ENCODE measurements at regions not wholly inside any gene's neighbourhood (a gene's known extent, or its start where the extent isn't known, plus 50 kb on each side); places are given as distances from the start of the nearest gene placed in this dataset.
"Not testable (repeated sequence)": the region's sequence is repeated elsewhere in the genome, so short reads cannot be mapped to it uniquely, and the experiment has no call there.

DNA sequence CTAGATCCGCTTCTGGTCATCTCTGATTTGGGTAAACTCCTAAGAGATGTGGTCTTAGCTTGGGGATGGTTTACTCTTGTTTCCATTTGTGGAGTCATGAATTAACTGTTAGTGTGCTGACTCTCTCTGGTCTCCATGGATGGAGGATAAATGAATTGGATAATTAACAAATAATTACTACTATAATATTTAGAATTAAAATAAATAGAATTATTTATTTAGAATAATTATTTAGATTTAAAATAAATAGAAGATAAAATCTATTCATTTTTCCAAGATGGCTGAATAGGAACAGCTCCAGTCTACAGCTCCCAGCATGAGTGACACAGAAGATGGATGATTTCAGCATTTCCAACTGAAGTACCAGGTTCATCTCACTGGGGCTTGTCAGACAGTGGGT is 1587.4 kb upstream of the AGA start:
- no peaks in the 10 kb centered on the region for H3K27me3 ChIP-seq (ENCODE audit: insufficient read depth, low read length)
- H3K4me1 ChIP-seq (ENCODE audit: insufficient read depth, low read length), result no peaks in the 10 kb centered on the region
- H3K9me3 ChIP-seq (ENCODE audit: insufficient read depth, low read depth, low read length), result no peaks in the 10 kb centered on the region
- no peak overlapping the region for H3K4me3 ChIP-seq (ENCODE audit: low read length)
- no peak overlapping the region for H3K27ac ChIP-seq (ENCODE audit: low read length)
- H3K9ac ChIP-seq (ENCODE audit: low read depth, low read length), result no peak overlapping the region
- no peaks in the 10 kb centered on the region for H3K36me3 ChIP-seq (ENCODE audit: insufficient read depth, low read depth, low read length)

DNA sequence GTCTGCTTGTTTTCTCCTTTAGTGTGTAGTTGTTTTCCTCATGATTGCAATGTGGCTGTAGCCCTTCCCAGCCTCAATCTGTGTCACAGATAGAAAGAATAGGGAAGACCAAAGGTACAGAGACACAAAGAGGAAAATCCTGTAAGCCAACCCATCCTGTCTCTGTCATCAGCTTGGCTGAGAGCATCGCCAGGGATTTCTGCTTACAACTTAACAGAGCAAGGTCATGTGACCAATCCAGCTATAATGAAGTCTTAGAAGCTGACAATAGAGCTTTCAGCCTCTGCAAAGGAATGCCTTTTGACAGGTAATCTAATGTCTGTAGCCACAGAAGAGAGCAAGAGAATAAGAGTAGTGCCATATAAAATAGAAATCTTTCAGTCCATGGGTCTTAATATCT is 1598.0 kb upstream of the AGA start:
- Histone ChIP-seq H3K4me3 (ENCODE audit: low read length) (no peak overlapping the region), H3K4me1 (ENCODE audit: insufficient read depth, low read length) (no peaks in the 10 kb centered on the region), H3K9me3 (ENCODE audit: insufficient read depth, low read depth, low read length) (no peaks in the 10 kb centered on the region)

DNA sequence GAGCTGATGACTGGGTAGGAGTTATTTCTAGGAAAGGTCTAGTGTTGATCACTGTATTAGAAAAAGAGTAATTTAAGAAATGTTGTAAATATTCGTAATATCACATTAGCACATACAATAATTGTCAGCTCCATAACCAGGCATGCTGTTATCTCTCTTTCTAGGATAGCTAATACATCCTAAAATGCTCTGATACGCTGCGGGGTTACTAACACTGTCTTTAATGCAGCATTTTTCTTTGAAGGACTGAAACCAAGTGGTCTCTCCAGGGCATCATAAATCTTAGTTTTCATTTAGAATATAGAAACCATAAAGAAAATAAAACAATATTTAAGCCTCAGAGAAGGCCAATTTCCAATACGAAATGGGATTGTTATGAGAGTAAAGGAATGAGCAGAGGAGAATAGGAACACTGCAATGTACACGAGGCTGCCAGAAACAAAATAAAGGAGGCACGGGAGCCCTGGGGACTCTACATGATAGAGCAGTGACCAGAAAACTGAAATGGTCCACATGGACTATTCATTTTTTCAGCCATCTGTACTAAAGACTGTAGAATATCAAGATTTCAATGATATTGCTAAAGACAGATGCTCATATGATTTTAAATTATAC is 1606.7 kb upstream of the AGA start:
- H3K36me3 ChIP-seq (ENCODE audit: insufficient read depth, low read depth, low read length), result no peaks in the 10 kb centered on the region
- no peaks in the 10 kb centered on the region for H3K27me3 ChIP-seq (ENCODE audit: insufficient read depth, low read length)
- H3K27ac ChIP-seq (ENCODE audit: low read length), result no peak overlapping the region
- no peaks in the 10 kb centered on the region for H3K4me1 ChIP-seq (ENCODE audit: insufficient read depth, low read length)
- H3K9ac ChIP-seq (ENCODE audit: low read depth, low read length), result no peak overlapping the region
- H3K9me3 ChIP-seq (ENCODE audit: insufficient read depth, low read depth, low read length), result no peaks in the 10 kb centered on the region
- H3K4me3 ChIP-seq (ENCODE audit: low read length), result no peak overlapping the region

More for the DNA sequence above, 1598.0 kb upstream of the AGA start:
- H3K9ac ChIP-seq (ENCODE audit: low read depth, low read length), result no peak overlapping the region; the same call in 1 of the 2 replicates
- no peaks in the 10 kb centered on the region for H3K36me3 ChIP-seq (ENCODE audit: insufficient read depth, low read depth, low read length)
- H3K27me3 ChIP-seq (ENCODE audit: insufficient read depth, low read length), result no peaks in the 10 kb centered on the region
- no peak overlapping the region for H3K27ac ChIP-seq (ENCODE audit: low read length)

DNA sequence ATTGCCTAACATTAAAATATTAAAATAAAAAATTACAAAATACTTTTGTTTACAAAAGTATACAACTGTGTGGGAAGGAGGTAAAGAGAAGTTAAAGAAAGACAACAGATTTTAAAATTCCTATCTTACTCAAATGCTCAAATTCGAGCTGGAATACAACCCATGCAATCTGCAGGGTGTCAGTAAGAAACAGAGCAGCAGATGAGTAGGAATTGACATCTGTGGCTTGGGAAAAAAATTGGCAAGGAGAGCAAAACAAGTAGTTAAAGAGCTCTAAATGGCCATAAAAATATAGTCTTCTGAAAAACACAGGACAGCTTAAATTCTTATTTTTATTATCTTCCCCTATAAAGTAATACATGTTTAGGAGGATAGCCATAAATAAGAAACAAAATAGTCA is 1609.0 kb upstream of the AGA start:
- Histone ChIP-seq H3K4me1 (ENCODE audit: insufficient read depth, low read length) (no peaks in the 10 kb centered on the region), H3K9me3 (ENCODE audit: insufficient read depth, low read depth, low read length) (no peaks in the 10 kb centered on the region), H3K27ac (ENCODE audit: low read length) (no peak overlapping the region), H3K9ac (ENCODE audit: low read depth, low read length) (no peak overlapping the region), H3K36me3 (ENCODE audit: insufficient read depth, low read depth, low read length) (no peaks in the 10 kb centered on the region), H3K27me3 (ENCODE audit: insufficient read depth, low read length) (no peaks in the 10 kb centered on the region), H3K4me3 (ENCODE audit: low read length) (no peak overlapping the region)

DNA sequence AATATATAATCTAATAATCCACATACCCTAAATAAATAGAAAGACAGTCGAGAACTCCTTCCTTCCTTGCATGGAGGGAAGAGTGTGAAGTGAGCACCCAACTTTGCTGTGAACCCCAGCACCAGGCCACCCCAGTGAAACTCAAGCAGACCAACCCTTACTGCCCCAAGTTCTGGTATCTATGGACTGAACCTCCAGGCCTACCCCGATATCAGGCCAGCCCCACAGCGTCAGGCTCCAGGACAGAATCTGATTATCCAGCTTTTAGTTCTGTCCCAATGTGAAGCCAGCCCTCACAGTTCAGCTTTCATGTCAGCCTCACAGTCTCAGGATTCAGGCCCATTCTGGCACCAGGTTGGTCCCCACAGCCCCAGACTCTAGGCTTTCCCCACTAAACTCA is 1617.2 kb upstream of the AGA start:
- H3K36me3 ChIP-seq (ENCODE audit: insufficient read depth, low read depth, low read length), result no peaks in the 10 kb centered on the region
- H3K4me1 ChIP-seq (ENCODE audit: insufficient read depth, low read length), result no peaks in the 10 kb centered on the region
- no peaks in the 10 kb centered on the region for H3K9me3 ChIP-seq (ENCODE audit: insufficient read depth, low read depth, low read length)
- H3K27me3 ChIP-seq (ENCODE audit: insufficient read depth, low read length), result no peaks in the 10 kb centered on the region
- H3K27ac ChIP-seq (ENCODE audit: low read length), result no peak overlapping the region
- H3K9ac ChIP-seq (ENCODE audit: low read depth, low read length), result no peak overlapping the region
- no peak overlapping the region for H3K4me3 ChIP-seq (ENCODE audit: low read length)

DNA sequence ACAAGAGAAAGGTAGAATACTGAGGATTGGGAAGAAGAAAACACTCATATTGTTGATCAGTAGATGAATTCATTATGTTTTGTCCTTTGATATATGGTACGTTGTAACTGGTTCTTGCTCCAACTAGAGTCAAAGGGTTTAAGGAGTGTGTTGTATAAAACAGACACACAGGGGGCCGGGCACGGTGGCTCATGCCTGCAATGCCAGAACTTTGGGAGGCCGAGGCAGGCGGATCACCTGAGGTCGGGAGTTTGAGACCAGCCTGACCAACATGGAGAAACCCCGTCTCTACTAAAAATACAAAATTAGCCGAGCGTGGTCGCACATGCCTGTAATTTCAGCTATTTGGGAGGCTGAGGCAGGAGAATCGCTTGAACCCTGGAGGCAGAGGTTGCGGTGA is 1624.0 kb upstream of the AGA start:
- not testable (repeated sequence) for H3K9ac ChIP-seq (ENCODE audit: low read depth, low read length); H3K36me3 ChIP-seq (ENCODE audit: insufficient read depth, low read depth, low read length); H3K9me3 ChIP-seq (ENCODE audit: insufficient read depth, low read depth, low read length); H3K27ac ChIP-seq (ENCODE audit: low read length); H3K27me3 ChIP-seq (ENCODE audit: insufficient read depth, low read length); H3K4me1 ChIP-seq (ENCODE audit: insufficient read depth, low read length); H3K4me3 ChIP-seq (ENCODE audit: low read length)

DNA sequence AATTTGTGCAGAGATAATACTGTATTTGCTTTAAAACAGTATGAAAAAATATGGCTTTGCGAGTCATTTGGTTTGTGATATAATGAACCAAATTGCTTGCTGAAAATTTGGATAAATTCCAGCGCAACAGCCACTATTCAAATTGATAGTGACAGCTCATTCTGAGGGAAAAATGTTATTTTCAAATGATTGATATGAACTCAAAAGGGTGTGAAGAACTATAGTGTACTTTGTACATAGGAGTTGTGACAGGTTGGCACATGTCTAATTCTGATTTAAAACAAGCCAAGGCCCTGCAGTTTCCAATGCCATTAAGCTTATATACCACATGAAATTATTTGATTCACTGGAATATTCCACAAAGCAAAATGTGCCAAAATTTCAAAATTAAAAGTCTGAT is 1628.9 kb upstream of the AGA start:
- Histone ChIP-seq H3K27me3 (ENCODE audit: insufficient read depth, low read length) (no peaks in the 10 kb centered on the region), H3K4me3 (ENCODE audit: low read length) (no peak overlapping the region), H3K27ac (ENCODE audit: low read length) (no peak overlapping the region), H3K9ac (ENCODE audit: low read depth, low read length) (no peak overlapping the region), H3K9me3 (ENCODE audit: insufficient read depth, low read depth, low read length) (no peaks in the 10 kb centered on the region), H3K36me3 (ENCODE audit: insufficient read depth, low read depth, low read length) (no peaks in the 10 kb centered on the region), H3K4me1 (ENCODE audit: insufficient read depth, low read length) (no peaks in the 10 kb centered on the region)

DNA sequence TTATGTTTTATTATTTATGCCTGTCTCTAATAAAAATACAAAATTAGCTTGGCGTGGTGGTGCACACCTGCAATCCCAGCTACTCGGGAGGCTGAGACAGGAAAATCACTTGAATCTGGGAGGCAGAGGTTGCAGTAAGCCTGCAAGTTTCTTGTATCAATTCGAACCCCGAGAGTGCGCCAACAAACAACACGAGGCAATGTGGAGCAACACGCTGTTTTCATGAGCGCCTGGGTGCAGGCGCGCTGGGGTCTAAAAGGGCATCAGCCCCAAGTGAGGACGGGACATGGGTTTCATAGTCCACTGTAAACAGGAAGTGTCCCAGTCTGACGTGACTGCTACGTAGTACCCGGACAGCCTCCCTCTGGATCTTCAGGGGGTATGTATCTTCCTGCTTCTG is 1634.6 kb upstream of the AGA start:
- Histone ChIP-seq H3K9ac (ENCODE audit: low read depth, low read length) (no peak overlapping the region), H3K27me3 (ENCODE audit: insufficient read depth, low read length) (no peaks in the 10 kb centered on the region), H3K4me1 (ENCODE audit: insufficient read depth, low read length) (no peaks in the 10 kb centered on the region), H3K4me3 (ENCODE audit: low read length) (no peak overlapping the region), H3K27ac (ENCODE audit: low read length) (no peak overlapping the region), H3K36me3 (ENCODE audit: insufficient read depth, low read depth, low read length) (no peaks in the 10 kb centered on the region), H3K9me3 (ENCODE audit: insufficient read depth, low read depth, low read length) (no peaks in the 10 kb centered on the region)

DNA sequence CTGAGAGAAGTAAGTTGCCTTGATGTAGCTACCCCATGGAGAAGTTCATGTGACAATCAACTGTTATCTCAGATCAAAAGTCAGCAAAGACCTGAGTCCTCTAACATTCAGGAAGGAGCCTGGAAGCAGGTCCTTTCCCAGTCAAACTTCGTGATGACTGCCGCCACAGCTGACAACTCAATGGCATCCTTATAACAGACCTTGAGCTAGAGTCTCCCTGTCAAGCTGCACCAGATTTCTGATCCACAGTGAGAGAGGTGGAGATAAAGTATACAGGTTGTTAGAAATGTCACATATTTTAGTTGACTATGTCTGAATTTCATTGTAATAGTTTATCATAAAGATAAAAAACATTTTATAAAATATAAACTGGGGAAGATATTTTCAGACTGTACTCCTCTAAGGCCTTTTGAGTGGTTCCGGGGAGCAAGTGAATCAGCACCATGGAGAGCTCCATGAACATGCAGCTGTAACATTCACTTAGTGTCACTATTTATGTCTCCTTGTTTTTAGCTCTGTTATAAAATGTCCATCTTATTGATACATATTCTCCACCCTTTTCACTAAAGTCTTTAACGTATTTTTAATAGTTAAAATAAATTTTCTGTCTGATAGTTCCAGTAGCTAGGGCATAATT is 1653.5 kb upstream of the AGA start:
- no peaks in the 10 kb centered on the region for H3K4me1 ChIP-seq (ENCODE audit: insufficient read depth, low read length)
- no peak overlapping the region for H3K27ac ChIP-seq (ENCODE audit: low read length)
- H3K4me3 ChIP-seq (ENCODE audit: low read length), result no peak overlapping the region
- no peaks in the 10 kb centered on the region for H3K36me3 ChIP-seq (ENCODE audit: insufficient read depth, low read depth, low read length)
- no peaks in the 10 kb centered on the region for H3K27me3 ChIP-seq (ENCODE audit: insufficient read depth, low read length)
- no peak overlapping the region for H3K9ac ChIP-seq (ENCODE audit: low read depth, low read length)
- H3K9me3 ChIP-seq (ENCODE audit: insufficient read depth, low read depth, low read length), result no peaks in the 10 kb centered on the region

DNA sequence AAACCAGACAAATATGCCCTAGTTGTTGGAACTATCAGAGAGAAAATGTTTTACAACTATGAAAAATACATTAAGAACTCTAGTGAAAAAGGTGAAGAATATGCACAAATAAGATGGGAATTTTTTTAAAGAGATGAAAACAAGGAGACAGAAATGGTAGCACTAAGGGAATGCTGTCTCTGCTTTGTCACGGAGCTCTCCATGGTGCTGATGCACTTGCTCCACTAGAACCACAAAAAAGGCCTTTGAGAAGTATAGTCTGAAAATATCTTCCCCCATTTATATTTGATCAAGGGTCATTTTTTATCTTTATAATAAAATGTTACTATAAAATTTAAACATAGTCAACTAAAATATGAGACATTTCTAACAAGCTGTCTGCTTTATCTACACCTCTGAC is 1655.5 kb upstream of the AGA start:
- H3K27ac ChIP-seq (ENCODE audit: low read length), result no peak overlapping the region
- H3K9ac ChIP-seq (ENCODE audit: low read depth, low read length), result no peak overlapping the region
- no peak overlapping the region for H3K4me3 ChIP-seq (ENCODE audit: low read length)
- H3K36me3 ChIP-seq (ENCODE audit: insufficient read depth, low read depth, low read length), result no peaks in the 10 kb centered on the region
- H3K4me1 ChIP-seq (ENCODE audit: insufficient read depth, low read length), result no peaks in the 10 kb centered on the region
- H3K27me3 ChIP-seq (ENCODE audit: insufficient read depth, low read length), result no peaks in the 10 kb centered on the region
- no peaks in the 10 kb centered on the region for H3K9me3 ChIP-seq (ENCODE audit: insufficient read depth, low read depth, low read length)

DNA sequence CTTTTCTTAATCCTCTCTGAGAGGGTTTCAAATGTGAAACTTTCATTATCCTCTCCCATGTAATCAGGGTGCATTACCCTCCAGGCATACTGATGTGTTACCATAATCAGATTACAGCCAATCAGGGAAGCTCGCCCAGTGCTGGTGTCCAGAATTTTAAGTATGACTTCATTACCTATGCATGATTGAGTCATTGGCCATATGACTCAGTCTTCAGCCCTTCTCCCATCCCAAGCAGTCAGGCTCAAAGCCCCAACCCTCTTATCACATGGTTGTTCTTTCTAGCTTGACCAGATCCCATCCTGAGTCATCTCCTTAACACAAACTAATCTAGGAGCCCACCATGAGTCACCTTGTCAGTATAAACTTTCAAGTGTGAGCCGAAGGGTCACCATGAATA is 1668.1 kb upstream of the AGA start:
- H3K36me3 ChIP-seq (ENCODE audit: insufficient read depth, low read depth, low read length), result no peaks in the 10 kb centered on the region
- no peaks in the 10 kb centered on the region; the same call in 1 of the 2 replicates for H3K4me1 ChIP-seq (ENCODE audit: insufficient read depth, low read length)
- H3K27me3 ChIP-seq (ENCODE audit: insufficient read depth, low read length), result no peaks in the 10 kb centered on the region
- no peak overlapping the region for H3K4me3 ChIP-seq (ENCODE audit: low read length)
- no peak overlapping the region for H3K9ac ChIP-seq (ENCODE audit: low read depth, low read length)
- H3K9me3 ChIP-seq (ENCODE audit: insufficient read depth, low read depth, low read length), result no peaks in the 10 kb centered on the region
- H3K27ac ChIP-seq (ENCODE audit: low read length), result no peak overlapping the region

DNA sequence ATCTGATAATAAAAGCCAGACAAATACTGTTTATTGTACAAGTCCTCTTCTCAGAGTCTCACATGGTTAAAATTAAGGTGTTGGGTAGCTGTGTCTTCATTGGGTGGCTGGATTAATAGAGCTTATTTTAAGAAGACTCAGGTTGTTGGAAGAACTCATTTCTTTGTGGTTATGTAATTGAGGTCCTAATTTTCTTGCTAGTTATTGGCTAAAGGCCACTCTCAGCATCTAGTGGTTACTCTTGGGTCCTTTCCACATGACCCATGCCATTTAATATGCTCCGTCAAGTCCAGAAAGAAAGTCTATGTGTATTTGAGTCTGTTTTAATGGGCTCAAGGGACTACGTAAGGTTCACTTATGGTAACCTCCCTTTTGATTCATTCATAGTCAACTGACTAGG is 1668.6 kb upstream of the AGA start:
- H3K27ac ChIP-seq (ENCODE audit: low read length), result no peak overlapping the region
- no peaks in the 10 kb centered on the region for H3K9me3 ChIP-seq (ENCODE audit: insufficient read depth, low read depth, low read length)

More for the DNA sequence above, 1668.6 kb upstream of the AGA start:
- no peak overlapping the region for H3K4me3 ChIP-seq (ENCODE audit: low read length)
- no peak overlapping the region for H3K9ac ChIP-seq (ENCODE audit: low read depth, low read length)
- H3K4me1 ChIP-seq (ENCODE audit: insufficient read depth, low read length), result peaks cover 4% of the 10 kb centered on the region
- H3K27me3 ChIP-seq (ENCODE audit: insufficient read depth, low read length), result no peaks in the 10 kb centered on the region
- no peaks in the 10 kb centered on the region for H3K36me3 ChIP-seq (ENCODE audit: insufficient read depth, low read depth, low read length)

Measured in iPS-20b (cell line).